Stimulated activated CD4-positive, alpha-beta T cell treated with anti-CD3 and anti-CD28 coated beads, TNF-alpha, amount 100 ng/mL, for 48 hours (primary cell): ENCODE measurements at regions not wholly inside any gene's neighbourhood (a gene's known extent, or its start where the extent isn't known, plus 50 kb on each side); places are given as distances from the start of the nearest gene placed in this dataset.
"Not testable (repeated sequence)": the region's sequence is repeated elsewhere in the genome, so short reads cannot be mapped to it uniquely, and the experiment has no call there.

Experiments used
- DNase-seq, 3 donors: peaks; one replicate each; pipeline ENCODE4 v3.0.0-alpha.2; 2020; ENCODE audit warnings: low read depth in 3 of 3

GRCh38 chr16:48999508-48999907 is 282.1 kb downstream of the CBLN1 start:
- DNase-seq: no peak

- DNase-seq: no peak
Measured at GRCh38 chr16:48999044-48999443, 282.6 kb downstream of the CBLN1 start.

- DNase-seq: no peak
Measured at GRCh38 chr16:48997946-48998345, 283.7 kb downstream of the CBLN1 start.

- DNase-seq: no peak
Measured at GRCh38 chr16:48997081-48997615, 284.5 kb downstream of the CBLN1 start.

- DNase-seq: no peak
Measured at GRCh38 chr16:48978501-48978900, 303.1 kb downstream of the CBLN1 start.

GRCh38 chr16:48972236-48972635 is 309.4 kb downstream of the CBLN1 start:
- no peak for DNase-seq

GRCh38 chr16:48971571-48972077 is 310.0 kb downstream of the CBLN1 start:
- no peak for DNase-seq

- no peak for DNase-seq
Measured at GRCh38 chr16:48970216-48970615, 311.4 kb downstream of the CBLN1 start.

GRCh38 chr16:48969611-48970010 is 312.0 kb downstream of the CBLN1 start:
- DNase-seq: no peak

GRCh38 chr16:48965386-48965785 is 316.3 kb downstream of the CBLN1 start:
- no peak for DNase-seq

GRCh38 chr16:48963901-48964615 is 317.6 kb downstream of the CBLN1 start:
- no peak for DNase-seq

GRCh38 chr16:48963306-48963705 is 318.3 kb downstream of the CBLN1 start:
- DNase-seq: no peak

- no peak for DNase-seq
Measured at GRCh38 chr16:48961546-48961945, 320.1 kb downstream of the CBLN1 start.

GRCh38 chr16:48960830-48961229 is 320.8 kb downstream of the CBLN1 start:
- DNase-seq: no peak

GRCh38 chr16:48959747-48960146 is 321.9 kb downstream of the CBLN1 start:
- DNase-seq: no peak

GRCh38 chr16:48959204-48959603 is 322.4 kb downstream of the CBLN1 start:
- DNase-seq: no peak

GRCh38 chr16:48958681-48959080 is 323.0 kb downstream of the CBLN1 start:
- no peak for DNase-seq

GRCh38 chr16:48956620-48957019 is 325.0 kb downstream of the CBLN1 start:
- DNase-seq: no peak

- no peak for DNase-seq
Measured at GRCh38 chr16:48955837-48956236, 325.8 kb downstream of the CBLN1 start.

- DNase-seq: not testable (repeated sequence)
Measured at GRCh38 chr16:48951621-48952125, 330.0 kb downstream of the CBLN1 start.

- no peak for DNase-seq
Measured at GRCh38 chr16:48950184-48950583, 331.5 kb downstream of the CBLN1 start.

GRCh38 chr16:48949636-48950035 is 332.0 kb downstream of the CBLN1 start:
- no peak for DNase-seq

GRCh38 chr16:48948911-48949310 is 332.7 kb downstream of the CBLN1 start:
- no peak for DNase-seq

- DNase-seq: no peak
Measured at GRCh38 chr16:48947371-48947713, 334.3 kb downstream of the CBLN1 start.
